GM19468 (cell line): ENCODE measurements at regions not wholly inside any gene's neighbourhood (a gene's known extent, or its start where the extent isn't known, plus 50 kb on each side); places are given as distances from the start of the nearest gene placed in this dataset.
"Not testable (repeated sequence)": the region's sequence is repeated elsewhere in the genome, so short reads cannot be mapped to it uniquely, and the experiment has no call there.

ENCODE experiments used
- ATAC-seq: cut with Tn5 transposase; IDR thresholded peaks from one replicate; pipeline ENCODE4 v1.9.1; 2021; ENCODE audit warnings: mild to moderate bottlenecking, moderate library complexity, moderate number of reproducible peaks; ENCODE audit not compliant: unreplicated experiment; ENCODE audit errors: extremely low read depth

DNA sequence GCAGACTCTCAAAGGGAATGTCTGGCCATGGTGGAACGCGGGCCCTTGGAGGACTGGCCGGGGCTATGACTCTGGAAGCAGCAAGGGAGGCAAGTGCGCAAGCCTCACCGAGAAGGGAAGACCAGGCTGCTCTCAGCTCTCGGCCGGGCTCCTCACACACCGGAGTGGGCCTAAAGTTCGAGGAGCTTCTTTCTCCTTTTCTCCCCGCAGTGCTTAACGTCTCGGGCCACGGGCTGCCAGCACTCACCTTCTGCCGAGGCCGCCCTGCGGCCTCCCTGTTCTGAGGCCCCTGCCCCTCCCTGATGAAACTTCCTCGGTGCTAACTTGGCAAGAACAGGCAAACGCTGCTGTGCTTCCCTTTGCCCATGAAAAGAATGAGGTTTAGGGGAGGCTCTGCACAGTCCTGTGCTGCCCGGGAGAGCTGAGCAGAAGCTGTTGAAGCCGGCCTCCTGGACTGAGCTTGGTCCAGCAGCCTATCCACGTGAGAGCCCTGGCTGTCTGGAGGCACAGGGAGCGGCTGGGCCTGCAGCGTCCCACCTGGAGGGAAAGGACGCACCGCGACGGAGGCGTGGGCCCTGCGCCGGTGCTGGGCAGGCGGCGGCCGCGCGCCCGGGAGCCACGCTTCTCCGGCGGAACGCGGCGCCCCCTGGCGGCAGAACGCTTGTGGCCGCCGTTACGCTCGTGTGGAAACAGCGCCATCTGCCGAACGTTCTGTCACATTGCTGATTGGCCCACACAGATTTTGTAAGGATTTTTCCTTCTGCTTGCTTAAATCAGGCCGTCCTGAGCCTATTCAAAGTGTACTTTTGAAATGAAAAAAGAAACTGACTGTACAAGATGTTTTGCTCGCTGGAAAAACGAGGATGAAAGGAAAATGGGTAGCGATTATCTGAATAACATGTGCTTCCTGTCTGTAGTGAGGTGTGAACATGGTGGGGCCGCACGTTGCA lies 65.0 kb upstream of the TMEM45B start:
- ATAC-seq = peak; percentile 80

DNA sequence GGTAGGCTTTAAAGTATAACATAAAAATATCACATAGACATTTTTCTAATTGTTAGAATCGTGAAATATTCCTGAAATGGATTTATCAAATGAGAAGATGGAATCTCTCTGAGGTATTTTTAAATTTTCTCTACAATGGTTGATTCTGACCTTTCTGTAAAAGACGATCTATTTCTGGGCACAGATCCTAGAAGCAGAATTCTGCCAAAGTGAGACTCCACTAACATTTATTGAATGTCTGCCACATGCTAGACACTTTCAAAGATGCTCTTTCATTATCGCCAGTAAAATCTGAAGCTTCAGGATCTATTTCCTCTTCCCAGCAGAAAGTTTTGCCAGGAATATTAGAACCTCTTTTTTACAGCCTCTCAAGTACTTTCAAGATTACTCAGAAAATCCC lies 64.1 kb upstream of the TMEM45B start:
- no peak for ATAC-seq

DNA sequence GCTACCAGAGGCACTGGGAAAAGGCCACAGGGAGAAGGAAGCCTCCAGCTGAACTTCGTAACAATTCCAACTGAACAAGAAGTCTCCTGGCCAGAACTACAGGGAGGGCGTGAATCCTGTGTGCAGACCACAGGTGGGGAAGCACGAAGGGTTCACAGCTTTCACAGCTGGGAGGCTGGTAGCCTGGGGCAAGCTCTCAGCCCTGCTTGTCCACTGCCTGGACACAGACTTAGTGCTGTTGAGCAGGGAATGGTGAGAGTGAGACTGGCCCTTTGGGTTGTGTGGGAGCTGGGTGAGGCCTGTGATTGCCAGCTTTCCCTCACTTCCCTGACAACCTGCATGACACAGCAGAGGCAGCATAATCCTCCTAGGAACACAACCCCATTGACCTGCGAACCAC lies 52.1 kb upstream of the TMEM45B start:
- ATAC-seq = not testable (repeated sequence)

DNA sequence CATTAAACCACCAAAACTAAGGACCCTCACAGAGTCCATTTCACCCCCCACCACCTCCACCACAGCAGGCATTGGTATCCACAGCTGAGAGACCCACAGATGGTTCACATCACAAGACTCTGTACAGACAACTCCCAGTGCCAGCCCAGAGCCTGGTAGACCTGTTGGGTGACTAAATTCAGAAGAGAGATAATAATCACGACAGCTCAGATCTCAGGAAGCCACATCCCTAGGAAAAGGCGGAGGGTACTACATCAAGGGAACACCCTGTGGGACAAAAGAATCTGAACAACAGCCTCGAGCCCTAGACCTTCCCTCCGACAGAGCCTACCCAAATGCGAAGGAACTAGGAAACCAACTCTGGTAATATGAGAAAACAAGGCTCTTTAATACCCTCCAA lies 51.4 kb upstream of the TMEM45B start:
- ATAC-seq = not testable (repeated sequence)
